ENCODE measurements at regions not wholly inside any gene's neighbourhood (a gene's known extent, or its start where the extent isn't known, plus 50 kb on each side); places are given as distances from the start of the nearest gene placed in this dataset.

- TF ChIP-seq CTCF (IDR thresholded peaks at IDR 0.05 in 4 of 5, conservative IDR thresholded peaks at IDR 0.05 in 1 of 5) (no peak), POLR2A (IDR thresholded peaks at IDR 0.05) (no peak)
Observed at GRCh38 chr4:181679754-181680153, 563.4 kb upstream of the TENM3 start.

Measured in gastrocnemius medialis (tissue), 4 donors.